MM.1S (cell line): ENCODE measurements at regions not wholly inside any gene's neighbourhood (a gene's known extent, or its start where the extent isn't known, plus 50 kb on each side); places are given as distances from the start of the nearest gene placed in this dataset.

Source experiments
- CTCF ChIP-seq: fragments of 300-600 bp; sonication (generic); IDR thresholded peaks from 2 replicates; pipeline ENCODE4 v1.5.1; 2016; ENCODE audit warnings: antibody characterized with exemption, low read length, mixed read lengths
- EZH2phosphoT487 ChIP-seq: fragments of 300-600 bp; sonication (generic); IDR thresholded peaks from 2 replicates; pipeline ENCODE4 v1.6.1; 2018; ENCODE audit warnings: antibody characterized with exemption, low read length

DNA sequence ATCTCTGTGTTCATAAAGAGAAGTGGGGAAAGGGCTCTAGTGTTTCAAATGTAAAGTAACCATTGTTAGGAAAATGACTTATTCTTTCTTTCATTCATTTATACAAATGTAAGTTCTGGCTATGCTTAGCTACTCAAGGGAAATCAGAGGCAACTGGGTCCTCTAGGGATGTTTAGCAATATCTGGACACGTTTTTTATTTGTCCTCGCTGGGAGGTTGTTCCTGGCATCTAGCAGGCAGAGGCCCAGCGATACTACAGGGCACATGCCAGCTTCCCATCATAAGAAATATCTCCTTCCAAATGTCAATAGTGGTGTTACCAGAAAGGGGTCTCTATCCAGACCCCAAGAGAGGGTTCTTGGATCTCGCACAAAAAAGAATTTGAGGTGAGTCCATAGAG is 150.0 kb downstream of the VCX3A start:
- no peak for TF ChIP-seq EZH2phosphoT487
- TF ChIP-seq CTCF = no peak
